GM21529 (cell line): ENCODE measurements at regions not wholly inside any gene's neighbourhood (a gene's known extent, or its start where the extent isn't known, plus 50 kb on each side); places are given as distances from the start of the nearest gene placed in this dataset.
"Not testable (repeated sequence)": the region's sequence is repeated elsewhere in the genome, so short reads cannot be mapped to it uniquely, and the experiment has no call there.

Source experiments
- ATAC-seq: cut with Tn5 transposase; IDR thresholded peaks from one replicate; pipeline ENCODE4 v1.9.1; 2021; ENCODE audit not compliant: unreplicated experiment

- ATAC-seq, result not testable (repeated sequence)
Observed at GRCh38 chr20:48037798-48038197, 252.5 kb upstream of the SULF2 start.

- no peak for ATAC-seq
Observed at GRCh38 chr20:48035961-48036731, 250.9 kb upstream of the SULF2 start.

- no peak for ATAC-seq
Observed at GRCh38 chr20:48034751-48035150, 249.5 kb upstream of the SULF2 start.

- not testable (repeated sequence) for ATAC-seq
Observed at GRCh38 chr20:48033005-48033404, 247.7 kb upstream of the SULF2 start.

GRCh38 chr20:48031122-48031521, 245.8 kb upstream of the SULF2 start:
- ATAC-seq, result no peak

GRCh38 chr20:48026981-48027592, 241.8 kb upstream of the SULF2 start:
- ATAC-seq, result no peak

- no peak for ATAC-seq
Observed at GRCh38 chr20:48025661-48026060, 240.4 kb upstream of the SULF2 start.

- ATAC-seq, result no peak
Observed at GRCh38 chr20:48025051-48025515, 239.8 kb upstream of the SULF2 start.

GRCh38 chr20:48024539-48024938, 239.3 kb upstream of the SULF2 start:
- ATAC-seq, result no peak

GRCh38 chr20:48020696-48021095, 235.4 kb upstream of the SULF2 start:
- ATAC-seq, result not testable (repeated sequence)

GRCh38 chr20:48019940-48020339, 234.7 kb upstream of the SULF2 start:
- ATAC-seq, result no peak

- ATAC-seq, result no peak
Observed at GRCh38 chr20:48019496-48019895, 234.2 kb upstream of the SULF2 start.

GRCh38 chr20:48018851-48019250, 233.6 kb upstream of the SULF2 start:
- not testable (repeated sequence) for ATAC-seq

- ATAC-seq, result no peak
Observed at GRCh38 chr20:48017992-48018391, 232.7 kb upstream of the SULF2 start.

GRCh38 chr20:48017509-48017908, 232.2 kb upstream of the SULF2 start:
- ATAC-seq, result no peak

- ATAC-seq, result no peak
Observed at GRCh38 chr20:48015943-48016723, 230.9 kb upstream of the SULF2 start.

GRCh38 chr20:48015141-48015910, 230.0 kb upstream of the SULF2 start:
- no peak for ATAC-seq

- no peak for ATAC-seq
Observed at GRCh38 chr20:48012401-48012974, 227.2 kb upstream of the SULF2 start.

- ATAC-seq, result no peak
Observed at GRCh38 chr20:48011025-48011424, 225.7 kb upstream of the SULF2 start.

GRCh38 chr20:48010623-48011022, 225.3 kb upstream of the SULF2 start:
- no peak for ATAC-seq
